ENCODE measurements at regions not wholly inside any gene's neighbourhood (a gene's known extent, or its start where the extent isn't known, plus 50 kb on each side); places are given as distances from the start of the nearest gene placed in this dataset.

- WGBS, 2 donors: 96 to 100% methylated on average over 1 of the region's 1 CpG
- no peak for DNase-seq (ENCODE audit: low spot score in 2 of 2)
- no peak overlapping the region for H3K4me3 ChIP-seq
- no peaks in the 10 kb centered on the region for H3K27me3 ChIP-seq
- H3K9me3 ChIP-seq: no peaks in the 10 kb centered on the region
- H3K27ac ChIP-seq: no peak overlapping the region
- no peaks in the 10 kb centered on the region for H3K4me1 ChIP-seq
- TF ChIP-seq CTCF (IDR thresholded peaks at IDR 0.05): no peak
- TF ChIP-seq POLR2A (IDR thresholded peaks at IDR 0.05): no peak
- TF ChIP-seq EP300 (IDR thresholded peaks at IDR 0.05): no peak
- no peaks in the 10 kb centered on the region for H3K36me3 ChIP-seq
These were observed 104.9 kb upstream of the EEA1 start for GRCh38 chr12:93033948-93034347.

DNA sequence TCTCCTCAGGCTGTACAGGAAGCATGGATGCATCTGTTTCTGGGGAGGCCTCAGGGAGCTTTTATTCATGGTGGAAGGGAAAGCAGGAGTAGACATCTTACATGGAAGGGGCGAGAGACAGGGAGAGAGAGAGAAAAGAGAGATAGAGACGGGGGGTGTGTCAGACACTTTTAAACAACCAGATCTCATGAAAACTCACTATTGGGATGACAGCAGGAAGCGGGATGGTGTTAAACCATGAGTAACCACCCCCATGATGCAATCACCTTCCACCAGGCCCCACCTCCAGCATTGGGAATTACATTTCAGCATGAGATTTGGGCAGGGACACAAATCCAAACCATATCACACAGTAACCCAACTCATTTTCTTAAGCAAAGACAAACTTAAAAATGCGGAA, 110.0 kb upstream of the EEA1 start:
- TF ChIP-seq POLR2A (IDR thresholded peaks at IDR 0.05): no peak
- no peak for TF ChIP-seq CTCF (IDR thresholded peaks at IDR 0.05)
- no peak for TF ChIP-seq EP300 (IDR thresholded peaks at IDR 0.05)
- Histone ChIP-seq H3K4me1 (no peaks in the 10 kb centered on the region), H3K27me3 (no peaks in the 10 kb centered on the region), H3K9me3 (no peaks in the 10 kb centered on the region), H3K27ac (no peak overlapping the region), H3K36me3 (no peaks in the 10 kb centered on the region), H3K4me3 (no peak overlapping the region)
- DNase-seq (ENCODE audit: low spot score in 2 of 2): no peak
- 82 to 83% methylated on average over 4 of the region's 4 CpGs for WGBS, 2 donors

DNA sequence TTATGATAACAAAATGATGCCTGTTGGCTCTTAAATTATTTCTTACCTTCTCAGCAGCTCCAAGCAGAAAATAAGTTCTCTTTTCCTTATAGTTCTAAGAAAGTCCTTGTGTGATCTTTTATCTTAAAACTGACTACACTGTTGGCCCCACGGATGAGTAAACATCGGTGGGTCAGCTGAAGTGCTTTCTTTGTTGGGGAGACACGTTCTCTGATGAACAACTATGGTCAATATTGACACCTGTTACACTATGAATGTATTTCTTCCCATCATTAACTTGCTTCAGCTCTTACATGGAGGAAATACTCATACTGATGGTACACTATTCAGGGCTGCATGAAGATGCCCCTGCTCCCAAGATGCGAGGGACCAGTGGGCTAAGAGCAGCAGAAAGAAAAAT, 110.8 kb upstream of the EEA1 start:
- no peak for DNase-seq (ENCODE audit: low spot score in 2 of 2)
- Histone ChIP-seq H3K36me3 (no peaks in the 10 kb centered on the region), H3K27ac (no peak overlapping the region), H3K27me3 (no peaks in the 10 kb centered on the region), H3K4me3 (no peak overlapping the region), H3K9me3 (no peaks in the 10 kb centered on the region), H3K4me1 (no peaks in the 10 kb centered on the region)
- whole genome bisulfite sequencing, 2 donors: 80 to 90% methylated on average over 4 of the region's 4 CpGs
- TF ChIP-seq EP300 (IDR thresholded peaks at IDR 0.05) (no peak), CTCF (IDR thresholded peaks at IDR 0.05) (no peak), POLR2A (IDR thresholded peaks at IDR 0.05) (no peak)

GRCh38 chr12:93040367-93040766, 111.3 kb upstream of the EEA1 start:
- no peak for DNase-seq (ENCODE audit: low spot score in 2 of 2)
- Histone ChIP-seq H3K27me3 (no peaks in the 10 kb centered on the region), H3K36me3 (no peaks in the 10 kb centered on the region), H3K27ac (no peak overlapping the region), H3K4me1 (no peaks in the 10 kb centered on the region), H3K4me3 (no peak overlapping the region), H3K9me3 (no peaks in the 10 kb centered on the region)
- WGBS, 2 donors: 86 to 90% methylated on average over 3 of the region's 3 CpGs
- TF ChIP-seq CTCF (IDR thresholded peaks at IDR 0.05): no peak

- Histone ChIP-seq H3K27me3 (no peaks in the 10 kb centered on the region), H3K4me3 (no peak overlapping the region), H3K27ac (no peak overlapping the region), H3K4me1 (no peaks in the 10 kb centered on the region), H3K9me3 (no peaks in the 10 kb centered on the region), H3K36me3 (no peaks in the 10 kb centered on the region)
- no peak for TF ChIP-seq CTCF (IDR thresholded peaks at IDR 0.05)
- TF ChIP-seq EP300 (IDR thresholded peaks at IDR 0.05): no peak
- no peak for TF ChIP-seq POLR2A (IDR thresholded peaks at IDR 0.05)
- DNase-seq (ENCODE audit: low spot score in 2 of 2): no peak
These were observed 112.3 kb upstream of the EEA1 start for GRCh38 chr12:93041416-93041815.

All from tibial nerve (tissue), 4 donors.